ENCODE measurements at regions not wholly inside any gene's neighbourhood (a gene's known extent, or its start where the extent isn't known, plus 50 kb on each side); places are given as distances from the start of the nearest gene placed in this dataset.

- intact Hi-C loops (cut with DNase I; ENCODE audit: low total_unique reads), result no loop called here
- 62 to 76% (median 70%) methylated on average over 3 of the region's 3 CpGs for WGBS, 5 donors
- no peaks in the 10 kb centered on the region for H3K4me1 ChIP-seq
- no peak for DNase-seq
- no peak overlapping the region for H3K4me3 ChIP-seq
- no peaks in the 10 kb centered on the region for H3K27me3 ChIP-seq (replicated peaks in 1 of 7)
- H3K9me3 ChIP-seq, result no peaks in the 10 kb centered on the region
- no peak overlapping the region for H3K27ac ChIP-seq
- no peak for TF ChIP-seq CTCF (IDR thresholded peaks at IDR 0.05 in 8 of 11, conservative IDR thresholded peaks at IDR 0.05 in 3 of 11)
- no peak for TF ChIP-seq POLR2A (IDR thresholded peaks at IDR 0.05)
- no peak for TF ChIP-seq POLR2AphosphoS5 (IDR thresholded peaks at IDR 0.05)
- H3K36me3 ChIP-seq, result no peaks in the 10 kb centered on the region
These were observed 283.9 kb downstream of the UQCRFS1 start for GRCh38 chr19:28929006-28929405.

- WGBS, 5 donors, result 58 to 78% (median 73%) methylated on average over 4 of the region's 4 CpGs
- Histone ChIP-seq H3K36me3 (no peaks in the 10 kb centered on the region), H3K4me3 (no peak overlapping the region), H3K9me3 (no peaks in the 10 kb centered on the region), H3K4me1 (no peaks in the 10 kb centered on the region), H3K27ac (no peak overlapping the region), H3K27me3 (replicated peaks in 1 of 7) (peaks cover 0 to 3% (median 0%) of the 10 kb centered on the region in 7 donors)
- TF ChIP-seq CTCF (IDR thresholded peaks at IDR 0.05 in 8 of 11, conservative IDR thresholded peaks at IDR 0.05 in 3 of 11), result no peak
- TF ChIP-seq POLR2AphosphoS5 (IDR thresholded peaks at IDR 0.05), result no peak
- TF ChIP-seq POLR2A (IDR thresholded peaks at IDR 0.05), result no peak
- intact Hi-C loops (cut with DNase I; ENCODE audit: low total_unique reads), result no loop called here
- no peak for DNase-seq
These were observed 285.5 kb downstream of the UQCRFS1 start for GRCh38 chr19:28927456-28927855.

DNA sequence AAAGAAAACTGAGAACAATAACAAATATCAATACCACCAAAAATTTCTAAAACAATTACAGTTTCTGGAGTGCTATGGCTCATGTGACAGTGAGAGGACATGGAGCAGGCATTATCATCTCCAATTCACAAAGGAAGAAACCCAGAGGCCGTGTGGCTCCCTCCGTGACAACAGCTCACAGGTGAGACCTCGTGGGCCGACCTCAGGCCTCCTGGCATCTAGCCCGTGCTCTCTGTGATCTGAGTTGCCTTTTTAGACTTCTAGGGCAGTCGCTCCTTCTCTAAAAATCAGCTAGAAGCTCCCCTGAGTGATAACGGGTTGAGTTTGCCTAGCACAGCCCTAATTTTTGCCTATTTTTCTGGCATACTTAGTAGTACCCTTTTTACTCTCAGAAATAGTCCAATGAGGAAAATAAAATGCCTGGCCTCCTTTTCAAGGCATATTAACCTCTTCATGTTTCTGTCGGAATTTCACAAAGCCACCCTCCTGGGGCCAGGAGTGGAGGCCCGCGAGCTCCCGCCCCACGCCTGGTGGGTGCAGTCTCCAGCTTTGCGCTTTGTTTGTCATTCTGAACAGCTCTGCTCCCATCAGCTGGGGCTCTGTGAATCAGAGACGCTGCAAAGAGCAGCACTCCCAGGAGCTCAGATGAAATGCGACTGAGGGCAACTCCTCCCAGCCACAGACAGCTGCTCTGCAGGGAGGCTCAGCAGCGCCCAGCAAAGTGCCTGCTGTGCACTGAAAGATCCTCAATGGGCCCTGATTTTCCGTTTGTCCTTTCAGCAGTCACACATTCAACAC, 292.5 kb downstream of the UQCRFS1 start:
- H3K9me3 ChIP-seq, result peaks cover 0 to 9% (median 0%) of the 10 kb centered on the region in 8 donors
- no peaks in the 10 kb centered on the region for H3K4me1 ChIP-seq
- peaks cover 0 to 8% (median 0%) of the 10 kb centered on the region in 7 donors for H3K27me3 ChIP-seq (replicated peaks in 1 of 7)
- H3K36me3 ChIP-seq, result no peaks in the 10 kb centered on the region
- no peak for TF ChIP-seq POLR2AphosphoS5 (IDR thresholded peaks at IDR 0.05)
- TF ChIP-seq POLR2A (IDR thresholded peaks at IDR 0.05), result no peak
- TF ChIP-seq CTCF (IDR thresholded peaks at IDR 0.05 in 8 of 11, conservative IDR thresholded peaks at IDR 0.05 in 3 of 11), result no peak
- DNase-seq, result no peak
- H3K27ac ChIP-seq, result no peak overlapping the region
- H3K4me3 ChIP-seq, result no peak overlapping the region
- intact Hi-C loops (cut with DNase I; ENCODE audit: low total_unique reads), result no loop called here
- 48 to 54% (median 50%) methylated on average over 17 of the region's 17 CpGs for WGBS, 5 donors

DNA sequence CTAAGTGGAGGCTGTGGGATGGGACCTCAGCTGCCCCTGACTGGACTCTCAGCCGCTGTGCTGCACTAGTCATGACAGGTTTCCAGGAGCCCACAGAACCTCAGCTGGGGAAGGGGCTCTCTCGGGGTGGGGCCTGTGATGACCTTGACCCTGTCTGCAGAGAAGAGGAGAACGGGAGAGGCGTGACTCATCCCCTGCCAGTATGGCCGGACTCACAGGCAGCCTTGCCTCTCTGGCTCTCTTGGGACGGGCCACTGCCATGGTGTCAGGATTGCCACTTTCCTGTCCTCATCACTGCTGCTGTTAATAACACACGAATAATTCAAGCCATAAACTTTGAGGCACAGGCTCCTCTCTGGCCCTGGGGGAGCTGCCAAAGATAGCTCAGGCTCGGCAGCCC, 295.3 kb downstream of the UQCRFS1 start:
- TF ChIP-seq CTCF (IDR thresholded peaks at IDR 0.05 in 8 of 11, conservative IDR thresholded peaks at IDR 0.05 in 3 of 11), result no peak
- no peak for TF ChIP-seq POLR2AphosphoS5 (IDR thresholded peaks at IDR 0.05)
- no peak for TF ChIP-seq POLR2A (IDR thresholded peaks at IDR 0.05)
- H3K4me1 ChIP-seq, result no peaks in the 10 kb centered on the region
- H3K4me3 ChIP-seq, result no peak overlapping the region
- intact Hi-C loops (cut with DNase I; ENCODE audit: low total_unique reads), result no loop called here
- 47 to 67% (median 60%) methylated on average over 7 to 8 of the region's 8 CpGs for WGBS, 5 donors
- H3K36me3 ChIP-seq, result no peaks in the 10 kb centered on the region
- no peak overlapping the region for H3K27ac ChIP-seq
- peaks cover 0 to 9% (median 0%) of the 10 kb centered on the region in 8 donors for H3K9me3 ChIP-seq
- DNase-seq, result no peak
- H3K27me3 ChIP-seq (replicated peaks in 1 of 7), result peaks cover 0 to 15% (median 0%) of the 10 kb centered on the region in 7 donors

Measured in spleen (tissue), 11 donors.